IPS-18c (cell line): ENCODE measurements at regions not wholly inside any gene's neighbourhood (a gene's known extent, or its start where the extent isn't known, plus 50 kb on each side); places are given as distances from the start of the nearest gene placed in this dataset.

ENCODE experiments used
- H3K4me3 ChIP-seq: 2 replicates; pipeline ENCODE4 v1.7.0; 2013; ENCODE audit warnings: low read depth, mild to moderate bottlenecking, low read length, moderate library complexity; ENCODE audit not compliant: insufficient read depth
- H3K9me3 ChIP-seq: one replicate; pipeline ENCODE4 v1.6.1; 2013; ENCODE audit warnings: mild to moderate bottlenecking, low read length, moderate library complexity; ENCODE audit not compliant: control insufficient read depth, insufficient read depth

DNA sequence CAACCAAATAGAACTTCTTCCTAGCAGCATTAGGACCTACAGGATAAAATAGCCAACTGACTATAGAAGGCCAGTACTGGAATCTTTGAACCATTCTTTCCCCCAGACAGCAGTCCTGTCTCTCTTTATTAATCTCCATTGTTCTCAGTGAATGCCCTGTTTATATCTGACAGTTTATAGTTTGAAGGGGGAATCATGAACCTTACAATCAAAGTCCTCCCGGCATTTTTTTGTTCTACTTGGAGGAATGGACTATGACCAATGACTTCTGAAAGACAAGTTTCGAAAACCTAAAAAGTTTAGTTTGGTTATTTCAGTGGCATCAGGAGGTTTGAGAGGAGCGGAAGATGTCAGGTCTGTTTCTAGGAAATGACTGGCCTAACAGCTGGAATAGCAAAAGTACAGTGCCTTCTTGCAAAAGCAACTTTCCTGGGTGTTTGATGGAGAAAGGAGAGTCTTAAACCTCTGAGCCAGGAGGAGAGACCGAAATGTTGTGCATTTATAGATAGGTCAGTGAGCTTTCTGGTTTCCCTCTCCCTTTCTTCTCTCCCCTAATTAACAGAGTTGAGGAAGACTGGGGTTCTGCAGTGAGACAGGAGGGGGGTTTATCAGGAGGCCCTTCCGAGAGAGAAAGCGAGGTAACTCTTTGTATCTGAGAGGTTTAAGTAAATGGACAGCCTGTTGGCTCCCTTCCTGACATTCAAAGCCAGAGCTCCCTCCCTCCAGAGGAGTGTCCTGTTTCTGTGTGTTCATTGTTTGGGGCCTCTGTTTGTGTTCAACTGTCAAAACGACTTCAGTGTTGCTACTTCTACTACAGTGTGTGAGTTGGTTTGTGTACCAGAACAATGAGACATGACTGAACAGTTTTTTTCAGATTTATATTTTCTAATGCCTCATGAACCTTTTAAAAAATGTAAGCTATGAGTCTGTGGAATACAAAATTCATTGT, 383.0 kb upstream of the RARB start:
- Histone ChIP-seq H3K9me3 (no peaks in the 10 kb centered on the region), H3K4me3 (no peak overlapping the region)

DNA sequence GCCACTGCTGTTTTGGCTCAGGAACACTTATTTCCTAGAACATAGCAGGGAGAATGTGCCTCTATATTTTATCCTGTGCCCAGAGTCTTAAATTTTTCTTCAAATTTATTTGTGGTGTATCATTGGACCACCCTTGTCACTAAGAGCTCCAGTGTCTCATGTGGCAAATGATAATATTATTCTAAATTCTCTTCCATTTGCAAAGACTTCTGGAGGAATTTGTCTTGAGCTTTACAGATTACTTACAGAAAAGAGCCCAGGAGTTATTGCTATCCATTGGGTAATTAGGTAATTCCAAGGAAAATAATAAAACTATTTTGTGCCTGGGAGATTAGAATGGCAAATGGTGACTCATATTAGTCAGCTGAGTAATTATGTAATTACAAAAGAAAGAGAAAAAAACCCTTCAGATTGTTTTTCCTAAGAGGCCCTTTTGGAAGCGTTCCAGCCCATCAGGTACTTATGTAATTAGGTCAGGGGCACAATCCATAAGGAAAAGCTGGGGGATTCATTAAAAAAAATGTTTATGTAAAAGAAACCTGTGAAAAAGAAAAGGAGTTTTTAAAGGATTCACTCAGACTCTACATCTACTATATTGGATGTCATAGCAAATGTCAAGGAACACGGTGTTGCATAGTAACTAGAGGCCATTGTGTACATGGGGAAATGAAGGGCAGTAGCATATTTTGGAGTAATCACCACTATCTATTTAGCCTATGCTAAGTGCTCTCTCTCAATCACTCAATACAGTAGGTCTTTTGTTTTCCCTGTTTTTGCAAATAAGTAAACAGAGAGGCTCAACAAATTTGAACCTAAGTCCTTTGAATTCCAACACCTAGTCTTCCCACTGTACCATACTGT, 380.9 kb upstream of the RARB start:
- Histone ChIP-seq H3K4me3 (no peak overlapping the region), H3K9me3 (no peaks in the 10 kb centered on the region)

DNA sequence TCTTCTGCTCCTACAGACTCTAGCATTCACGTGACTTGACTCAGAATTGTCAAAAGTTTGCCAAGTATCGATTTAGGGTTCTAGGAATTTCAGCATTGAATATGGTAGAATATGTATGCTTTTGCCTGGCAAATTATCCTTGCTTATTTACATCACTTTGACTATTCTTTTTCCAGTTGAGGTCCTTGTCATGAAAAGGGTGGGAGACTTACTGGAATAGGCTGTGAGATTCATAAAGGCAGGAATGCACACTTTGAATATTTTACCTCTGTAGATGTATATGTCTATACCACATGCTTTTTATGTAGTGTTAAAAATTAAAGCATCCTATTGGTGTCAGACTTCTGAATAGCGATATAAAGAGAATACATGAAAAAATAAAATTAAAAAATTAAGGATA, 378.8 kb upstream of the RARB start:
- no peaks in the 10 kb centered on the region for H3K9me3 ChIP-seq
- no peak overlapping the region for H3K4me3 ChIP-seq

DNA sequence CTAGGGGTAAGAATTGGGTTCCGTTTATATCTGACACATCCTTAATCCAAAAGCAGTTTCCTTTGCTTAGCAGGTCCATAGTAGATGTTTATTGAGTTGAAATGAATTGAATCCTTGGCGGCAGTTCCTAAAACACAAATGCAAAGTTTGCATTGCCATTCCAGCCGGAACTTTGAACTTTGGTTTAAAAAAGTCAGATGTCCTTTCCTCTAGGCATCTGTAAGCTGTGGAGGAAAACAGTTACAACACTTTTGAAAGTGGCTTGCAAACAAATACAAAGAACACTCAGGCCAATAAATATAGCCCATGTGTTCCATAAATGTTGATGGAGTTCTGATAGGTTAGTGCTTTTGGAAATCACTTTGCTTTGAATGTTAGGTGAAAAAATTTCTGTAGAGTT, 374.7 kb upstream of the RARB start:
- H3K9me3 ChIP-seq: no peaks in the 10 kb centered on the region
- H3K4me3 ChIP-seq: no peak overlapping the region

DNA sequence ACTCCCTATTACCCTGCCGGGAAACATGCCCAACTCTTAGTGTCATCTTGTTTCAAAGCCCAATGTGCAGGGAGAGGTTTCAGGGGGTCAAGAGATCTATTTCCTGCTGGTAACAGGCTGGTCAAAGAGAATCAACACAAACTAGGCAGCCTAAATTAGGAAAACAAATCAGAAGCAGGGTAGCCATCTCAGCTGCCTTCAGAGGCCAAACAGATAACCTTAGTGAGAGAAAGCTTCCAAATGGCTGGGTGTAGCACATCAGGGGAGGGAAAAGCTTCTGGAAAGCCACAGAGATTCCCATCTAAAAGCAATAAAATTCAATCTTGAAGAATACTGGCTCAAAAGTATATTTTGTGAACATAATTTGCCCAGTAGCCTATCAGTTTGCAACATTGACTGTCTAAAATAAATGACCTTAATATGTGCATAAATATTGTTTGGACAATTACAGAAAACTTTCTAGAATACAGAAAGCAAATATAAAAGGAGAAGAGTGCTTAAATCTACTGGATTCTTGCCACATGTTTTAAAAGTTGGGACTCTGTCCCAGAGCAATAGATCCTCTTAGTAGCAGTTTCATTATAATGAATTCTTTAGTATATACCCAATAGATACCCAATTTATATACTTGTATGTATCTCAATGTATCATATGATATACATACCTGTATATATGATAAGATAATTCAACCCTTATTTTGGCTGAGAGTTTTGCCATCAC, 371.9 kb upstream of the RARB start:
- Histone ChIP-seq H3K4me3 (no peak overlapping the region), H3K9me3 (no peaks in the 10 kb centered on the region)

DNA sequence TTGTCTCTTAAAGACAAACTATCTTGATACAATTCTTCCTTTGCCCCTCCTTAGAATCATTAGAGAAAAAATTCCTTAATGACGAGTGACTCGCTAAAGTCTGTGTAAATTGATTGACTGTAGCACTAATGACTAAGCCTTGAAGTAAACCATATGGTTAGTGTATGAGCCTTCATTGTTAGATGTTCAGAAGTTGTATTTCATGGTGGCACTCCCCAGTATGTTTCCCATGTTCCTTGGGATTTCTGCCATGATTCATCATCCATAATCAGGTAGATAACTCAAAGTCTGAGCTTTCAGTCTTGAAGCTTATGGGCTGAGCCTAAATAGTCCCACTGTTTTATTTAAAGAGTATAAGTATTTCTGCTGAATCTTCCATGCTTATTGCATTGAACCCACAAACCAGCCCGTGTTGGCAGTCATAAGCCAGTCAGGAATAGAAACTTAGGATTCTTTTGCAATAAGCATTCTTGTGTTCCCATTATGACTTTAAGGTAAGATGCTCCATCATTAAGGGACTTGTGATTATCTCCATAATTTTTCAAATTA, 371.2 kb upstream of the RARB start:
- no peak overlapping the region for H3K4me3 ChIP-seq
- no peaks in the 10 kb centered on the region for H3K9me3 ChIP-seq

- no peaks in the 10 kb centered on the region for H3K9me3 ChIP-seq
Measured at GRCh38 chr3:25057379-25057778, 370.7 kb upstream of the RARB start.

GRCh38 chr3:25064681-25065080, 363.4 kb upstream of the RARB start:
- H3K9me3 ChIP-seq: no peaks in the 10 kb centered on the region

More at GRCh38 chr3:25057379-25057778, 370.7 kb upstream of the RARB start:
- H3K4me3 ChIP-seq: no peak overlapping the region

GRCh38 chr3:25069970-25070369, 358.1 kb upstream of the RARB start:
- Histone ChIP-seq H3K4me3 (no peak overlapping the region), H3K9me3 (no peaks in the 10 kb centered on the region)

More at GRCh38 chr3:25064681-25065080, 363.4 kb upstream of the RARB start:
- no peak overlapping the region for H3K4me3 ChIP-seq

- Histone ChIP-seq H3K4me3 (no peak overlapping the region), H3K9me3 (no peaks in the 10 kb centered on the region)
Measured at GRCh38 chr3:25071846-25072245, 356.2 kb upstream of the RARB start.

GRCh38 chr3:25073423-25073822, 354.6 kb upstream of the RARB start:
- H3K4me3 ChIP-seq: no peak overlapping the region
- H3K9me3 ChIP-seq: no peaks in the 10 kb centered on the region

DNA sequence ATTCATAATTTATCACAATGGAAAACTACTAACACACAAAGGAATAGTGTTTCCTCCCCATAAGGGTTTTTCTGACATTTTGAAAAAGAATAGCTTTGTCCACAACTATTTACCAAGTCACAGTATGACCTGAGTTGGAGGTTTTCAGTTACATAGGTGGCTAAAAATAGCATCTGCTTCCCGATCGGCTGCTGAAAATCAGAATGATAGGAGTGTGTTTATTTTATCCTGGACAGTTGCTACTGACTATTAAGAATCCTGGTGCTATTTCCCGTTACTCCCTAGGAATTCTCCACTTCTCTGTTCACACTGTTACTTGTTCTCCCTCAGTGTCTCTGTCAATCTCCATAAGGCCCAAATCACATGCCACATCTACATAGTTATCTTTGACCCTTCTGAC, 353.9 kb upstream of the RARB start:
- no peaks in the 10 kb centered on the region for H3K9me3 ChIP-seq
- H3K4me3 ChIP-seq: no peak overlapping the region

DNA sequence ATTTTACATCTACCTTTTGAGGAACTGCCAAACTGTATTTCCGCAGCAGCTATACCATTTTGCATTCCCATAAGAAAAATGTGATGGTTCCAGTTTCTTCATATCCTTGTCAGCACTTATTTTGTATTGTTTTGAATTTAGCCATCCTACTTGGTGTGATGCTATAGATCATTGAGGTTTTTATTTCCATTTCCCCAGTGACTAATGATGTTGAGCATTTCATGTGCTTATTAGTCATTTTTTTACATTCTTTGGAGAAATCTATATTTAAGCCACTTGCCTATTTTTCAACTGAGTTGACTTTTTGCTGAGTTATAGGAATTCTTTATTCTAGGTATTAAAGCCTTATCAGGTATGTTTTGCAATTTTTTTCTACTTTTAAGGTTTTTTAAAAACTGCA, 347.6 kb upstream of the RARB start:
- Histone ChIP-seq H3K4me3 (no peak overlapping the region), H3K9me3 (no peaks in the 10 kb centered on the region)

DNA sequence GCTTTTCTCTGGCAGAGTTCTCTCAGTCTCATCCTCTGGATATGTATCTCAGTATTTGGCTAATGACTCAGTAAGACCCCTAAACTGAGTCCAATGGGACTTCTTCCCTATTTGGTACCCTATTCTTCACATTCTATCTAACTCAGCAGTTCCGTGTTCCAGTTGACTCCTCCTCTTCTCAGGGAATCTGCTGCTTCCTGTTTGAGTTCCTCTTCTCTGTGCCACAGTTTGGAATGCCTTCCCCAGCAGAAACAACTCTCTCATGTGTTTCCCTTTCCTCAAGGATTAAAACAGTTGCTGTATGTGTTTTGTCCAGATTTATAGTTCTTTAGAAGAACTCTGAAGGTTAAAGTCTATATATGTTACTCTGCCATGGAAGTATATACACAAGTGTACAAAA, 344.0 kb upstream of the RARB start:
- H3K4me3 ChIP-seq: no peak overlapping the region
- H3K9me3 ChIP-seq: no peaks in the 10 kb centered on the region

DNA sequence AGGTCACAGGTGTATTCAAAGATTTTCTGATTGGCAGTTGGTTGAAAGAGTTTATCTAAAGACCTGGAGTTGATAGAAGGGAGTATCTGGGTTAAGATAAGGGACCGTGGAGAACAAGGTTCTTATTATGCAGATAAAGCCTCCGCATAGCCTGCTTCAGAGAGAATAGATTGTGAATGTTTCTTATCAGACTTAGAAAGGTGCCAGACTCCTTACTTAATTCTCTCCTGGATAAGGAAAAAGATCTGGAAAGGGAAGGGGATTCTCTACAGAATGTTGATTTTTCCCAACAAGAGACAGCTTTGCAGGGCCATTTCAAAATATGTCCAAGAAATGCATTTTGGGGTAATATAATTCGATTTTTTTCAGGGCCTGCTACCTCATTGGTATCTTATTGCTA, 341.3 kb upstream of the RARB start:
- Histone ChIP-seq H3K4me3 (no peak overlapping the region), H3K9me3 (no peaks in the 10 kb centered on the region)

GRCh38 chr3:25088284-25088683, 339.8 kb upstream of the RARB start:
- Histone ChIP-seq H3K4me3 (no peak overlapping the region), H3K9me3 (no peaks in the 10 kb centered on the region)
